CD4-positive, alpha-beta T cell (primary cell): ENCODE measurements at regions not wholly inside any gene's neighbourhood (a gene's known extent, or its start where the extent isn't known, plus 50 kb on each side); places are given as distances from the start of the nearest gene placed in this dataset.

Source experiments
- ATAC-seq: fragments of 200-7000 bp; cut with Tn5 transposase; one replicate; pipeline ENCODE4 v1.10.0; 2022; ENCODE audit warnings: mild to moderate bottlenecking; ENCODE audit not compliant: poor library complexity
- CTCF ChIA-PET: fragments of 350-600 bp; sonication (Branson Sonifier 250); formaldehyde crosslinking; loops from one replicate; lab custom pipeline; 2021; ENCODE audit warnings: antibody characterized with exemption, inconsistent platforms; lab: Charles Lee
- POLR2A ChIA-PET: fragments of 350-600 bp; sonication (Branson Sonifier 250); formaldehyde crosslinking; loops from one replicate; lab custom pipeline; 2021; ENCODE audit warnings: antibody characterized with exemption, inconsistent platforms; lab: Charles Lee
- DNase-seq, 14 experiments: peaks; one replicate each; pipeline ENCODE4 v3.0.0-alpha.2; 2013 to 2020; ENCODE audit warnings: mixed read lengths in 2 of 14
- H3K27ac ChIP-seq, 2 donors: one replicate each; pipeline versions ENCODE4 v1.5.1 to v1.7.0; 2013; ENCODE audit warnings: low read length in 2 of 2, low read depth in 1 of 2, mild to moderate bottlenecking in 1 of 2
- H3K27me3 ChIP-seq, 2 experiments: 1 replicate in 1 of 2; 2 replicates in 1 of 2; pipeline versions ENCODE4 v1.6.1 to v1.7.0; 2013; ENCODE audit warnings: low read length in 2 of 2, control low read depth in 1 of 2, mild to moderate bottlenecking in 1 of 2, moderate library complexity in 1 of 2; ENCODE audit not compliant: insufficient read depth in 2 of 2, control insufficient read depth in 1 of 2
- H3K36me3 ChIP-seq: one replicate; pipeline ENCODE4 v1.6.1; 2013; ENCODE audit warnings: low read length, control low read depth; ENCODE audit not compliant: insufficient read depth
- H3K4me1 ChIP-seq: one replicate; pipeline ENCODE4 v1.6.1; 2013; ENCODE audit warnings: low read length, control low read depth; ENCODE audit not compliant: insufficient read depth
- H3K4me3 ChIP-seq: one replicate; pipeline ENCODE4 v1.5.1; 2013; ENCODE audit warnings: mild to moderate bottlenecking, low read length, moderate library complexity
- H3K9me3 ChIP-seq, 2 experiments: 1 replicate in 1 of 2; 2 replicates in 1 of 2; pipeline versions ENCODE4 v1.6.1 to v1.7.0; 2013; ENCODE audit warnings: low read length in 2 of 2, mild to moderate bottlenecking in 2 of 2, control low read depth in 1 of 2, moderate library complexity in 1 of 2; ENCODE audit not compliant: control insufficient read depth in 1 of 2, insufficient read depth in 1 of 2
- H3K27ac Mint-ChIP-seq: one replicate; pipeline ENCODE4 v1.8.0; 2020; ENCODE audit warnings: mixed read lengths
- H3K27me3 Mint-ChIP-seq: one replicate; pipeline ENCODE4 v1.8.0; 2021; ENCODE audit warnings: mixed read lengths
- H3K36me3 Mint-ChIP-seq: one replicate; pipeline ENCODE4 v1.8.0; 2021; ENCODE audit warnings: low read depth, mixed read lengths
- H3K4me1 Mint-ChIP-seq: one replicate; pipeline ENCODE4 v1.8.0; 2021; ENCODE audit warnings: low read depth, mixed read lengths
- H3K4me3 Mint-ChIP-seq: one replicate; pipeline ENCODE4 v1.8.0; 2020; ENCODE audit warnings: mild to moderate bottlenecking, mixed read lengths
- H3K9me3 Mint-ChIP-seq: one replicate; pipeline ENCODE4 v1.8.0; 2020; ENCODE audit warnings: mixed read lengths
- intact Hi-C, 2 experiments: fragments of 100-400 bp; cut with DNase I in 1 of 2; cut with micrococcal nuclease in 1 of 2; formaldehyde crosslinking; loops; one replicate each; pipeline versions ENCODE4 v1.15.1 to v1.9.0; 2023 to 2025; cut with DNase I, micrococcal nuclease
- TF ChIP-seq, protein P1 (sequence below): fragments of 200-600 bp; IDR thresholded peaks from one replicate; pipeline ENCODE4 v1.8.0; 2022; ENCODE audit warnings: antibody characterized with exemption, mild to moderate bottlenecking

DNA sequence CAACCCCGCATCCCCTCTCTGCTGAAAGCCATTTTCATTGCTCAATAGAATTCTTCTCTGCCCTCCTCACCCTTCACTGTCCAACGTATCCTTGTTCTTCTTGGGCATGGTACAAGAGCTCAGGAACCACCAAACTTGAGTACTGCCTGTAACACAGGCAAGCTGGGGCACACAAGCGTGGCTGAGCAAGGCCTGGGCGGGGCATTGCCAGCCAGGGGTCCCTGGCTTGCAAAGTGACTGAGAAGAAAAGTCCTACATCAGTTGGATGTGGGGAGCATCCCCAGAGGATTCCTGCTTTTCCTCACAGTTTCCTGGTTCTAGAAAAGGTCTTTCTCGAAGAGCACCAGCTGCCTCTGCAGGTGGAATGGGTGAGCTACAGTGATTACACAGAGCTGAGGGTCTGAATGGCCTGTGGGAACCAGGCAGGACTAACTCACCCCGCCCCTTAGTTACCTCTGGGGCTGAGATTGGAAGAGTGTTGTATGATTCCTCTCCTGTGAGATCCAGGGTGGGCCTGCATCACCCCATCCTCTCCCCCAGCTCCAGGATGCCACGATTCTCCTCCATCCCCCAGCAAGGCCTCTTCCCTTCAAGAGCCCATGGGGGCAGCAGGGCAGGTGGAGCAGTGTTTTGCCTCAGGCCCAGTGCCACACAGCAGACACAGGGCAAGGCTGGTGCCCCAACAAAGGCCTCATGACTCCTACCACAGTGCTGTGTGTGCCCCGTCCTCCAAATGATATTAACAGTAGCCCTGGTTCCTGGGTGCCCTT lies 121.9 kb downstream of the MATN1 start:
- intact Hi-C loops, result no loop called here
- H3K4me3 Mint-ChIP-seq, result no peak overlapping the region
- POLR2A ChIA-PET, result no interaction called here
- no peaks in the 10 kb centered on the region for H3K36me3 ChIP-seq
- DNase-seq (no peak), ATAC-seq (no peak)
- H3K27me3 ChIP-seq, result no peaks in the 10 kb centered on the region
- H3K27ac Mint-ChIP-seq, result no peak overlapping the region
- H3K36me3 Mint-ChIP-seq, result no peaks in the 10 kb centered on the region
- no peaks in the 10 kb centered on the region for H3K4me1 ChIP-seq
- peaks cover 18% of the 10 kb centered on the region for H3K27me3 Mint-ChIP-seq
- no peak overlapping the region for H3K4me3 ChIP-seq
- TF ChIP-seq, protein P1, sequence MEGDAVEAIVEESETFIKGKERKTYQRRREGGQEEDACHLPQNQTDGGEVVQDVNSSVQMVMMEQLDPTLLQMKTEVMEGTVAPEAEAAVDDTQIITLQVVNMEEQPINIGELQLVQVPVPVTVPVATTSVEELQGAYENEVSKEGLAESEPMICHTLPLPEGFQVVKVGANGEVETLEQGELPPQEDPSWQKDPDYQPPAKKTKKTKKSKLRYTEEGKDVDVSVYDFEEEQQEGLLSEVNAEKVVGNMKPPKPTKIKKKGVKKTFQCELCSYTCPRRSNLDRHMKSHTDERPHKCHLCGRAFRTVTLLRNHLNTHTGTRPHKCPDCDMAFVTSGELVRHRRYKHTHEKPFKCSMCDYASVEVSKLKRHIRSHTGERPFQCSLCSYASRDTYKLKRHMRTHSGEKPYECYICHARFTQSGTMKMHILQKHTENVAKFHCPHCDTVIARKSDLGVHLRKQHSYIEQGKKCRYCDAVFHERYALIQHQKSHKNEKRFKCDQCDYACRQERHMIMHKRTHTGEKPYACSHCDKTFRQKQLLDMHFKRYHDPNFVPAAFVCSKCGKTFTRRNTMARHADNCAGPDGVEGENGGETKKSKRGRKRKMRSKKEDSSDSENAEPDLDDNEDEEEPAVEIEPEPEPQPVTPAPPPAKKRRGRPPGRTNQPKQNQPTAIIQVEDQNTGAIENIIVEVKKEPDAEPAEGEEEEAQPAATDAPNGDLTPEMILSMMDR, result no peak
- no peak overlapping the region for H3K27ac ChIP-seq
- CTCF ChIA-PET, result no interaction called here
- H3K9me3 Mint-ChIP-seq, result no peaks in the 10 kb centered on the region
- H3K9me3 ChIP-seq, result peaks cover 0 to 5% of the 10 kb centered on the region in 2 experiments
- H3K4me1 Mint-ChIP-seq, result no peaks in the 10 kb centered on the region

- no peaks in the 10 kb centered on the region for H3K36me3 ChIP-seq
- H3K9me3 ChIP-seq, result peaks cover 0 to 5% of the 10 kb centered on the region in 2 experiments
- CTCF ChIA-PET, result no interaction called here
- TF ChIP-seq, protein P1, result no peak
- Mint-ChIP-seq H3K4me1 (no peaks in the 10 kb centered on the region), H3K36me3 (no peaks in the 10 kb centered on the region), H3K9me3 (no peaks in the 10 kb centered on the region), H3K27ac (no peak overlapping the region), H3K27me3 (peaks cover 17% of the 10 kb centered on the region), H3K4me3 (no peak overlapping the region)
- POLR2A ChIA-PET, result no interaction called here
- no peaks in the 10 kb centered on the region for H3K27me3 ChIP-seq
- no peak overlapping the region for H3K4me3 ChIP-seq
- intact Hi-C loops, result no loop called here
- ATAC-seq, result no peak
- no peak for DNase-seq
- H3K27ac ChIP-seq, result no peak overlapping the region
- no peaks in the 10 kb centered on the region for H3K4me1 ChIP-seq
Observed at GRCh38 chr1:30600706-30601105, 122.7 kb downstream of the MATN1 start.

- ChIA-PET CTCF (no interaction called here), POLR2A (no interaction called here)
- Mint-ChIP-seq H3K4me1 (no peaks in the 10 kb centered on the region), H3K27ac (no peak overlapping the region), H3K9me3 (no peaks in the 10 kb centered on the region), H3K4me3 (no peak overlapping the region), H3K36me3 (no peaks in the 10 kb centered on the region), H3K27me3 (peaks cover 14% of the 10 kb centered on the region)
- DNase-seq, result no peak
- H3K27me3 ChIP-seq, result no peaks in the 10 kb centered on the region
- ATAC-seq, result no peak
- no peak overlapping the region for H3K4me3 ChIP-seq
- intact Hi-C loops, result no loop called here
- H3K27ac ChIP-seq, result no peak overlapping the region
- no peaks in the 10 kb centered on the region for H3K36me3 ChIP-seq
- TF ChIP-seq, protein P1, result no peak
- peaks cover 0 to 5% of the 10 kb centered on the region in 2 experiments for H3K9me3 ChIP-seq
- H3K4me1 ChIP-seq, result no peaks in the 10 kb centered on the region
Observed at GRCh38 chr1:30600258-30600657, 123.1 kb downstream of the MATN1 start.
